H9 (cell line): ENCODE measurements at regions not wholly inside any gene's neighbourhood (a gene's known extent, or its start where the extent isn't known, plus 50 kb on each side); places are given as distances from the start of the nearest gene placed in this dataset.

Experiments used
- DNase-seq: peaks from one replicate; pipeline ENCODE4 v3.0.0-alpha.2; 2017
- H2AFZ ChIP-seq: one replicate; pipeline ENCODE4 v1.6.1; 2013; ENCODE audit warnings: mild to moderate bottlenecking, low read length, control low read depth, moderate library complexity
- H2AK5ac ChIP-seq: 2 replicates; pipeline ENCODE4 v1.6.1; 2013; ENCODE audit warnings: low read length, control low read depth, mixed read lengths; ENCODE audit not compliant: insufficient read length
- H2BK120ac ChIP-seq: one replicate; pipeline ENCODE4 v1.6.1; 2013; ENCODE audit warnings: low read depth, mild to moderate bottlenecking, low read length, control low read depth, inconsistent platforms; ENCODE audit not compliant: poor library complexity, severe bottlenecking
- H2BK12ac ChIP-seq: 2 replicates; pipeline ENCODE4 v1.6.1; 2013; ENCODE audit warnings: low read length, control low read depth, mixed read lengths, low read depth; ENCODE audit not compliant: insufficient read length
- H2BK15ac ChIP-seq: 2 replicates; pipeline ENCODE4 v1.6.1; 2013; ENCODE audit warnings: low read depth, low read length, control low read depth
- H2BK20ac ChIP-seq: one replicate; pipeline ENCODE4 v1.6.1; 2013; ENCODE audit warnings: low read depth, mild to moderate bottlenecking, low read length, control low read depth, inconsistent platforms; ENCODE audit not compliant: poor library complexity, severe bottlenecking
- H2BK5ac ChIP-seq: 2 replicates; pipeline ENCODE4 v1.6.1; 2013; ENCODE audit warnings: low read length, control low read depth, mixed read lengths; ENCODE audit not compliant: insufficient read length
- H3K14ac ChIP-seq: 2 replicates; pipeline ENCODE4 v1.6.1; 2013; ENCODE audit warnings: low read length, control low read depth; ENCODE audit not compliant: insufficient read depth
- H3K18ac ChIP-seq: 2 replicates; pipeline ENCODE4 v1.6.1; 2013; ENCODE audit warnings: low read depth, mild to moderate bottlenecking, mixed read lengths, low read length, control low read depth; ENCODE audit not compliant: insufficient read length
- H3K23ac ChIP-seq: 2 replicates; pipeline ENCODE4 v1.6.1; 2013; ENCODE audit warnings: low read length, control low read depth, mixed read lengths, low read depth; ENCODE audit not compliant: insufficient read length
- H3K23me2 ChIP-seq: 2 replicates; pipeline ENCODE4 v1.6.1; 2013; ENCODE audit warnings: low read depth, mild to moderate bottlenecking, mixed read lengths, low read length, control low read depth; ENCODE audit not compliant: insufficient read length, poor library complexity, severe bottlenecking
- H3K27ac ChIP-seq: 2 replicates; pipeline ENCODE4 v1.5.1; 2013; ENCODE audit warnings: low read length, control low read depth, mixed read lengths, low read depth; ENCODE audit not compliant: insufficient read length
- H3K27me3 ChIP-seq: 2 replicates; pipeline ENCODE4 v1.6.1; 2013; ENCODE audit warnings: low read length, control low read depth, inconsistent platforms; ENCODE audit not compliant: insufficient read depth
- H3K4ac ChIP-seq: 2 replicates; pipeline ENCODE4 v1.6.1; 2013; ENCODE audit warnings: low read depth, mild to moderate bottlenecking, control low read depth, inconsistent platforms, low read length, moderate library complexity
- H3K4me1 ChIP-seq: 2 replicates; pipeline ENCODE4 v1.6.1; 2013; ENCODE audit warnings: low read length, control low read depth, inconsistent platforms; ENCODE audit not compliant: insufficient read depth
- H3K4me2 ChIP-seq: 2 replicates; pipeline ENCODE4 v1.6.1; 2013; ENCODE audit warnings: low read length, control low read depth, mixed read lengths; ENCODE audit not compliant: insufficient read length, insufficient read depth
- H3K56ac ChIP-seq: 2 replicates; pipeline ENCODE4 v1.6.1; 2013; ENCODE audit warnings: low read depth, mild to moderate bottlenecking, mixed read lengths, low read length, control low read depth; ENCODE audit not compliant: insufficient read length
- H3K79me1 ChIP-seq: 2 replicates; pipeline ENCODE4 v1.6.1; 2013; ENCODE audit warnings: low read depth, mild to moderate bottlenecking, moderate library complexity, low read length, control low read depth, inconsistent platforms; ENCODE audit not compliant: insufficient read depth, poor library complexity, severe bottlenecking
- H3K79me2 ChIP-seq: 2 replicates; pipeline ENCODE4 v1.6.1; 2013; ENCODE audit warnings: low read length, control low read depth, inconsistent platforms; ENCODE audit not compliant: insufficient read depth
- H3K9ac ChIP-seq: 2 replicates; pipeline ENCODE4 v1.6.1; 2013; ENCODE audit warnings: low read length, control low read depth, mixed read lengths; ENCODE audit not compliant: insufficient read length; ENCODE audit errors: extremely low read depth
- H3K9me3 ChIP-seq: one replicate; pipeline ENCODE4 v1.6.1; 2013; ENCODE audit warnings: low read depth, low read length, inconsistent platforms; ENCODE audit not compliant: control insufficient read depth
- H3T11ph ChIP-seq: one replicate; pipeline ENCODE4 v1.6.1; 2013; ENCODE audit warnings: mild to moderate bottlenecking, low read length, control low read depth, inconsistent platforms
- H4K20me1 ChIP-seq: one replicate; pipeline ENCODE4 v1.6.1; 2013; ENCODE audit not compliant: control insufficient read depth, insufficient read length, insufficient read depth
- H4K5ac ChIP-seq: 2 replicates; pipeline ENCODE4 v1.6.1; 2013; ENCODE audit warnings: low read depth, mild to moderate bottlenecking, mixed read lengths, low read length, control low read depth; ENCODE audit not compliant: insufficient read length
- H4K8ac ChIP-seq: replicated peaks from 2 replicates; pipeline ENCODE4 v1.6.1; 2013; ENCODE audit warnings: low read length, control low read depth, mixed read lengths, low read depth; ENCODE audit not compliant: insufficient read length
- H4K91ac ChIP-seq: 2 replicates; pipeline ENCODE4 v1.6.1; 2013; ENCODE audit warnings: low read depth, mild to moderate bottlenecking, moderate library complexity, mixed read lengths, low read length, control low read depth; ENCODE audit not compliant: insufficient read length
- H3K27ac Mint-ChIP-seq, 3 experiments: 2 replicates in 2 of 3; 3 replicates in 1 of 3; pipeline ENCODE4 v1.8.0; 2020 to 2021; ENCODE audit warnings: mixed read lengths in 3 of 3, mild to moderate bottlenecking in 1 of 3, moderate library complexity in 1 of 3
- H3K27me3 Mint-ChIP-seq: 2 replicates; pipeline ENCODE4 v1.8.0; 2021; ENCODE audit warnings: low read depth, mild to moderate bottlenecking, moderate library complexity, mixed read lengths
- H3K36me3 Mint-ChIP-seq, 3 experiments: 2 replicates in 2 of 3; 3 replicates in 1 of 3; pipeline ENCODE4 v1.8.0; 2020 to 2021; ENCODE audit warnings: low read depth in 3 of 3, mixed read lengths in 3 of 3; ENCODE audit not compliant: insufficient read depth in 1 of 3
- H3K4me1 Mint-ChIP-seq, 2 experiments: 2 replicates each; pipeline ENCODE4 v1.8.0; 2020; ENCODE audit warnings: mixed read lengths in 2 of 2
- H3K4me3 Mint-ChIP-seq, 2 experiments: 2 replicates in 1 of 2; 3 replicates in 1 of 2; pipeline ENCODE4 v1.8.0; 2020 to 2021; ENCODE audit warnings: mild to moderate bottlenecking in 2 of 2, mixed read lengths in 2 of 2, moderate library complexity in 1 of 2
- H3K9me3 Mint-ChIP-seq, 2 experiments: 2 replicates in 1 of 2; 3 replicates in 1 of 2; pipeline ENCODE4 v1.8.0; 2020; ENCODE audit warnings: mild to moderate bottlenecking in 2 of 2, mixed read lengths in 2 of 2, moderate library complexity in 1 of 2
- CTCF ChIP-seq: fragments of 200-600 bp; sonication (generic); conservative IDR thresholded peaks from 3 replicates; pipeline ENCODE4 v1.8.0; 2021; ENCODE audit warnings: antibody characterized with exemption, mild to moderate bottlenecking
- WGBS: extraction: QIAGEN DNeasy Blood & Tissue Kit; methylation state at CpG from one replicate; pipeline ENCODE4 v1.1.7; 2013; ENCODE audit warnings: missing lambda C conversion rate, low lambda C conversion rate, mixed read lengths; ENCODE audit not compliant: insufficient read length; ENCODE audit errors: extremely low coverage; 5-methylcytosine and 5-hydroxymethylcytosine counted together

GRCh38 chr14:45907782-45908181, 654.8 kb upstream of the MIS18BP1 start:
- Histone ChIP-seq H4K5ac (no peak overlapping the region), H3K4ac (no peak overlapping the region), H3K23me2 (no peaks in the 10 kb centered on the region), H3K79me1 (no peaks in the 10 kb centered on the region), H3K4me2 (no peak overlapping the region), H2BK5ac (no peak overlapping the region), H3K18ac (no peak overlapping the region), H2BK20ac (no peak overlapping the region), H3K4me1 (no peaks in the 10 kb centered on the region), H2BK120ac (no peak overlapping the region), H2AFZ (no peak overlapping the region), H3K27me3 (no peaks in the 10 kb centered on the region), H3K23ac (no peak overlapping the region), H3K9ac (no peak overlapping the region), H3T11ph (no peak overlapping the region), H3K9me3 (no peaks in the 10 kb centered on the region), H4K8ac (no peak overlapping the region), H2BK12ac (no peak overlapping the region), H2AK5ac (no peak overlapping the region), H4K91ac (no peak overlapping the region), H4K20me1 (no peaks in the 10 kb centered on the region), H3K79me2 (no peaks in the 10 kb centered on the region), H3K14ac (no peak overlapping the region), H3K56ac (no peak overlapping the region), H2BK15ac (no peak overlapping the region), H3K27ac (no peak overlapping the region)
- Mint-ChIP-seq H3K4me1 (no peaks in the 10 kb centered on the region), H3K9me3 (peaks cover 4 to 5% of the 10 kb centered on the region in 2 experiments; a peak in 4 of 5 replicates), H3K36me3 (no peaks in the 10 kb centered on the region), H3K27me3 (no peaks in the 10 kb centered on the region), H3K27ac (no peak overlapping the region), H3K4me3 (no peak overlapping the region)
- WGBS: no CpG with 5 or more reads among the region's 1 CpG
- no peak for DNase-seq
- TF ChIP-seq CTCF: no peak
